ENCODE measurements at regions not wholly inside any gene's neighbourhood (a gene's known extent, or its start where the extent isn't known, plus 50 kb on each side); places are given as distances from the start of the nearest gene placed in this dataset.
A peak's percentile ranks its signal among the peaks of the same experiment; 100 is the strongest.
"Not testable (repeated sequence)": the region's sequence is repeated elsewhere in the genome, so short reads cannot be mapped to it uniquely, and the experiment has no call there.

- DNase-seq, result no peak
- Mint-ChIP-seq H3K27ac (no peak overlapping the region), H3K4me3 (no peak overlapping the region), H3K9me3 (peaks cover 17 to 22% of the 10 kb centered on the region in 2 donors), H3K27me3 (no peaks in the 10 kb centered on the region), H3K4me1 (no peaks in the 10 kb centered on the region)
- ATAC-seq, result no peak
Observed at GRCh38 chr16:66028510-66029216, 337.8 kb upstream of the CDH5 start.

DNA sequence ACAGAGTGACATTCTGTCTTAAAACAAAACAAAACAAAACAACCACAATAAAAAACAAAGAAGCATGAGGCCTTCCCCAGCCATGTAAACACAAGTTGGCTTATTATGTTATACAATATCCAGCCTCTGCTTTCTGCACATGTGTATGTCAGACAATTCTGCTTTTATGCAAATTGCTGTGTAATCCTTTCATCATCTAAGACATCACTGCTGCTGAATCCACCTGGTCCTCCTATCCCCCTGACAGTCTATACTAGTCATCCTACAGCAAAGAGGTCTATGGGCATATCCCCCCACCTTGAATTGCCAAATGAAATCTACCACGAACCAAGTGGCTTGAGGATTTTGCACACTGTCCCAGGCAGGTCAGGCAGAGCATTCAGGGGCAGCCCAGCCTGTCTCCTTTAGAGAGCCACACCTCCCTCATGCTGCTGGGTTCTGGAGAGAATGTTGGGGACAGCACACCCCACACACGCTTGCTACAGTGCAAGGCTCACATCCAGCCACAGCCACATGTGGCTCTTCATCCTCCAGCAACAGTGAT lies 339.6 kb upstream of the CDH5 start:
- Mint-ChIP-seq H3K9me3 (peaks cover 17 to 31% of the 10 kb centered on the region in 2 donors), H3K4me3 (no peak overlapping the region), H3K27me3 (no peaks in the 10 kb centered on the region), H3K4me1 (no peaks in the 10 kb centered on the region), H3K27ac (peak overlapping the region in 1 of 2 donors; percentile 28)
- no peak for ATAC-seq
- no peak for DNase-seq

DNA sequence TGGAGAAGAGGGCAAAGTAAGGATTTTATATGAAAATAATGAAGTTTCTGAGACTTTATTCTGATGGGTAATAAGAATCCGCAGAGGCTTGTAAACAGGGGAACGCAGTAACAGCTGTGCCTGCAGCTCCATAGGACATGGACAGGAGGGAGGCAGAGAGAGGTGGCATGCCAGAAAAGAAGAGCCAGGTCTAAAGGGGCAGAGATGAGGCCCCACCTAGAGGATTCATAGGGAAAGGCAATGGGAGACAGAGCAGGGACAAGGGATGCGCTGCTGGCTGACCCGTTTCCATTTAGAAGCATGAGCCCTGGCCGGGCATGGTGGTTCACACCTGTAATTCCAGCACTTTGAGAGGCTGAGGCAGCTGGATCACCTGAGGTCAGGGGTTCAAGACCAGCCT lies 340.3 kb upstream of the CDH5 start:
- DNase-seq (no peak), ATAC-seq (no peak)
- H3K4me1 Mint-ChIP-seq, result no peaks in the 10 kb centered on the region
- no peak overlapping the region for H3K4me3 Mint-ChIP-seq
- H3K9me3 Mint-ChIP-seq, result peaks cover 17 to 31% of the 10 kb centered on the region in 2 donors
- peak overlapping the region in 1 of 2 donors; percentile 12 for H3K27ac Mint-ChIP-seq
- H3K27me3 Mint-ChIP-seq, result no peaks in the 10 kb centered on the region

- Mint-ChIP-seq H3K9me3 (peaks cover 17 to 31% of the 10 kb centered on the region in 2 donors), H3K4me3 (no peak overlapping the region), H3K27me3 (no peaks in the 10 kb centered on the region), H3K27ac (no peak overlapping the region), H3K4me1 (no peaks in the 10 kb centered on the region)
- no peak for ATAC-seq
- DNase-seq, result no peak
Observed at GRCh38 chr16:66025751-66026150, 340.7 kb upstream of the CDH5 start.

DNA sequence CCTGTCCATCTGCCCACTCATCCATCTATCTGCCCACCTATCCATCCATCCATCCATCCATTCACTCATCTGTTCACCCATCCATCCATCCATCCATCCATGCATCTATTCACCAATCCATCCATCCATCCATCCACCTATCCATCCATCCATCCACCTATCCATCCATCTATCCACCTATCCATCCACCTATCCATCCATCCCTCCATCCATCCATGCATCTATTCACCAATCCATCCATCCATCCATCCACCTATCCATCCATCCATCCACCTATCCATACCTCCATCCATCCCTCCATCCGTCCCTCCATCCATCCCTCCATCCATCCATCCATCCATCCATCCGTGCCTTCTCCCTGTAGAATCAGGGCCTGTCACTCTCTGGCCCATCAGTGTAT lies 341.9 kb upstream of the CDH5 start:
- not testable (repeated sequence) for H3K27me3 Mint-ChIP-seq, DNase-seq, ATAC-seq, H3K27ac Mint-ChIP-seq, H3K4me1 Mint-ChIP-seq, H3K4me3 Mint-ChIP-seq
- peaks cover 17 to 31% of the 10 kb centered on the region in 2 donors for H3K9me3 Mint-ChIP-seq

GRCh38 chr16:66023481-66023880 lies 343.0 kb upstream of the CDH5 start:
- Mint-ChIP-seq H3K9me3 (peaks cover 17 to 31% of the 10 kb centered on the region in 2 donors), H3K4me3 (no peak overlapping the region), H3K27ac (no peak overlapping the region), H3K4me1 (no peaks in the 10 kb centered on the region), H3K27me3 (no peaks in the 10 kb centered on the region)
- DNase-seq, result no peak
- no peak for ATAC-seq

DNA sequence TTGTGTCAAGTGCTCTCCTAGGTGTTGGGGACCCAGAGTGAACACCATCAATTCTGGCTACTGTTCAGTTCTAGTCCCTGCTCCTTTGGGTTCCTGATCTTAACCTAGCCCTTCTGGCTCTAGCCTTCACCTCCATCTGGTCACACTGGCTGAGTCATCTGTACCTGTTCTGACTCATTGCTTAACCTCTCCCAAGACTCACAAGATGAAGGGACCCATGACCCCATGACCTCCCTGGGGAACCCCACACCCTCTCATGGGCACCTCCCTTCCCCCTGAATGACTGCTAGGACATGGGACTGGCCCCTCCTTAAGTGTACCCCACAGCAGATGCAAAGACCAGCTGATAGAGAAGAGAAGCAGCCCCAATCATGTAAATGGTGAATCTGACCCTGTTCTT lies 345.8 kb upstream of the CDH5 start:
- ATAC-seq, result no peak
- Mint-ChIP-seq H3K4me3 (no peak overlapping the region), H3K9me3 (peaks cover 12 to 29% of the 10 kb centered on the region in 2 donors), H3K4me1 (no peaks in the 10 kb centered on the region), H3K27me3 (no peaks in the 10 kb centered on the region), H3K27ac (peak overlapping the region in 1 of 2 donors; percentile 21)
- no peak for DNase-seq

DNA sequence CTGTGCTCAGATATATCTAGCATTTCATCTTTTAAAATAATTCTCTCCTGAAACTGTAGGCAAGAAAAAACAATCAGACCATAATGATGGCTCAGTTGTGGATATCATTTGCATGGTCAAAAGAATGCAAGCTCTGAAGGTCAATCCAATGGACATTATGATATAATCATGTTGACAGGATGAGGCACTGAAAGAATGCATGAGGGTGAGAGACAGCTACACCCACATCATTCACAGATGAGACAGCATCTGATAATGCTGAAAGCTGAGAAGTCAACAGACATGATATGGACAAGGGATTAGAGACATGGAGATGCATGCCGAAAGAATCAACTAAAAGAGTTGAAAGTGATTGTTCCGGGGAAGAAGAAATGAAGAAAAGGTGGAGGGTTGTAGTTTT lies 346.4 kb upstream of the CDH5 start:
- Mint-ChIP-seq H3K27me3 (no peaks in the 10 kb centered on the region), H3K27ac (no peak overlapping the region), H3K4me3 (no peak overlapping the region), H3K9me3 (peaks cover 11 to 23% of the 10 kb centered on the region in 2 donors), H3K4me1 (no peaks in the 10 kb centered on the region)
- DNase-seq (no peak), ATAC-seq (no peak)

- not testable (repeated sequence) for H3K4me3 Mint-ChIP-seq, H3K27me3 Mint-ChIP-seq, H3K27ac Mint-ChIP-seq, ATAC-seq, H3K4me1 Mint-ChIP-seq, DNase-seq
- peaks cover 6 to 18% of the 10 kb centered on the region in 2 donors for H3K9me3 Mint-ChIP-seq
Observed at GRCh38 chr16:66019502-66019901, 347.0 kb upstream of the CDH5 start.

GRCh38 chr16:66014221-66014620 lies 352.3 kb upstream of the CDH5 start:
- ATAC-seq, result no peak
- no peak overlapping the region for H3K4me3 Mint-ChIP-seq
- DNase-seq, result no peak
- H3K4me1 Mint-ChIP-seq, result no peaks in the 10 kb centered on the region
- no peaks in the 10 kb centered on the region for H3K27me3 Mint-ChIP-seq
- H3K27ac Mint-ChIP-seq, result no peak overlapping the region
- no peaks in the 10 kb centered on the region for H3K9me3 Mint-ChIP-seq

- Mint-ChIP-seq H3K27ac (no peak overlapping the region), H3K27me3 (no peaks in the 10 kb centered on the region), H3K9me3 (no peaks in the 10 kb centered on the region), H3K4me1 (no peaks in the 10 kb centered on the region), H3K4me3 (no peak overlapping the region)
- no peak for DNase-seq
- no peak for ATAC-seq
Observed at GRCh38 chr16:66013486-66013885, 353.0 kb upstream of the CDH5 start.

- Mint-ChIP-seq H3K4me3 (no peak overlapping the region), H3K27me3 (no peaks in the 10 kb centered on the region), H3K4me1 (no peaks in the 10 kb centered on the region), H3K9me3 (peaks cover 0 to 7% of the 10 kb centered on the region in 2 donors), H3K27ac (no peak overlapping the region)
- DNase-seq (no peak), ATAC-seq (no peak)
Observed at GRCh38 chr16:66008136-66008535, 358.4 kb upstream of the CDH5 start.

DNA sequence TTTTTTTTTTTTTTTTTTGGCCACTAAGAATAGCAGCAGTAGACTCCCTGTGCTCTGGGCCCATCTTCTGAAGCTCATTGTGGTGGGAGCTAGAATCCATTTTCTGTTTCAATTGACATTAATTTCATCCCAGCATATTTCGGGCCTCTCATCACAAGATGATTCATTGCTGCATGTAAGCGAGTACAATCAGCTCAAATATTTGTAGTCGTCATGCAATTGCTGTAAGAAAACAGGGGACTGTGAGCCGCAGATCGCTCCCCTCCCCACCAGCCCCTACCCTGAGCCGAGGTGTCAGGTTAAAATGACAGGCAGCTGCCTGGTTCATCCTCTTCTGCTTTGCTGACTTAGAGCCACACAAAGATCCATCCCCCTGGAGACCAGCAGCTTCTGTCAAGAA lies 358.8 kb upstream of the CDH5 start:
- no peaks in the 10 kb centered on the region for H3K4me1 Mint-ChIP-seq
- H3K27me3 Mint-ChIP-seq, result no peaks in the 10 kb centered on the region
- no peak overlapping the region for H3K4me3 Mint-ChIP-seq
- DNase-seq, result no peak
- H3K27ac Mint-ChIP-seq, result no peak overlapping the region
- peaks cover 0 to 7% of the 10 kb centered on the region in 2 donors for H3K9me3 Mint-ChIP-seq
- ATAC-seq, result no peak

DNA sequence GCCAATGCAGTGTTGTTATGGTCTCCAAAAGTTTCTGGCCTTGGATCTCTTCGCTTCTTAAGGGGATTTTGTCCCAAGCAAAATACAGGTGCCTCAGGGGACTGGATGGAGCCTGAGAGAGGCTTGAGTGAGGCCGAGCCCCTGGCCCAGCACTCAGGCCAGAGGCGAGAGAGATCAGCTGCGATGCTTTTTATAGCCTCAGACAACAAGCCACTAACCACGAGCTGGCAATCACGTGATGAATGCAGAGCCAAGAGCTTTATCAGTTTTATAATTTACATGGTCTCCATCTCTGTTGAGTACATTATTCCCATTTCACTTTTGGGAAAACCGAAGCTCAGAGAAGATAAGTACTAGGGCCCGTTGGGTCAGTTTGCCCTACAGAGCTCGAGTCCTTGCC lies 360.0 kb upstream of the CDH5 start:
- no peak for ATAC-seq
- no peaks in the 10 kb centered on the region for H3K27me3 Mint-ChIP-seq

DNA sequence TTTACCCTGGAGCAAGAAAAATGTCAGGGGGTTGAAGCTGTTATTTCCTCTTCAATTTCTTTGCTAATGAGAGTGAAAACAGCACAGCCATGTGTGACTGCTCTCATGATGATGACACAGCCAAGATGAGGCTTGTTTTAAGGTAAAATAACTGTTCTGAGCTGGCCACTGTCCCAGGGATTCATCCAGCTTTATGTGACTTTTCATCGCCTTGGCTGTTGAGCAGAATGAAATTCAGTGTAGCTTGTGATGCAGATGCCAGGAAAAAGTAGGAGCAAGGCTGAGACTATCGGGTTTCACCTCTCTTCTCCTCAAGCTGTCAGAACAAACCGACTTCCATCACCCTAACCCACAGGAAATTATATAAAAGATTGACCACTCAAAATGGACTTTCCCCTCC lies 361.8 kb upstream of the CDH5 start:
- ATAC-seq, result no peak
- H3K4me3 Mint-ChIP-seq, result no peak overlapping the region

More for the DNA sequence above, 360.0 kb upstream of the CDH5 start:
- Mint-ChIP-seq H3K9me3 (peaks cover 0 to 7% of the 10 kb centered on the region in 2 donors), H3K27ac (no peak overlapping the region), H3K4me1 (no peaks in the 10 kb centered on the region), H3K4me3 (no peak overlapping the region)
- DNase-seq, result no peak

GRCh38 chr16:66003201-66003600 lies 363.3 kb upstream of the CDH5 start:
- no peak for DNase-seq
- peaks cover 0 to 7% of the 10 kb centered on the region in 2 donors for H3K9me3 Mint-ChIP-seq

More for the DNA sequence above, 361.8 kb upstream of the CDH5 start:
- Mint-ChIP-seq H3K27me3 (no peaks in the 10 kb centered on the region), H3K9me3 (peaks cover 0 to 7% of the 10 kb centered on the region in 2 donors), H3K27ac (no peak overlapping the region), H3K4me1 (no peaks in the 10 kb centered on the region)
- no peak for DNase-seq

DNA sequence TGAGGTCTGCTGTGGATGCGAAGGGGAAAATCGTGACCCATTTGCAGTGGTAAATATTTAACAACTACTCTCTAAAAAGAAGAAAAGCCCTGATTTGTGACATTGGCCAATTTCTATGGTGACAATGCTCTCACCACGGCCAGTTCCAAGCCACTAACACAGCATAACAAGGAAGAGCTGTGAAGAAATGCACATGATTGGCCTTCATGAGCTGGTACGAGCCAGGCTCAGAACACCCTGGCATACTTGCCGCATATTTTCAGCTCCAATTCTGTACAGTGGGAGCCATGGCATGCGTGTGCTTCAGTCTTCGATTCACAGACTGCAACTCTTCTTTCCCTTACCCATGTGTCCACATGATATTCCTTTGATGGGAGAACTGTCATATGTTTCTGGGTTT lies 363.9 kb upstream of the CDH5 start:
- ATAC-seq (no peak), DNase-seq (no peak)
- Mint-ChIP-seq H3K4me1 (no peaks in the 10 kb centered on the region), H3K4me3 (no peak overlapping the region), H3K27me3 (no peaks in the 10 kb centered on the region), H3K9me3 (peaks cover 0 to 7% of the 10 kb centered on the region in 2 donors), H3K27ac (no peak overlapping the region)

More at GRCh38 chr16:66003201-66003600, 363.3 kb upstream of the CDH5 start:
- no peaks in the 10 kb centered on the region for H3K4me1 Mint-ChIP-seq
- H3K27ac Mint-ChIP-seq, result no peak overlapping the region
- no peak for ATAC-seq
- no peak overlapping the region for H3K4me3 Mint-ChIP-seq
- no peaks in the 10 kb centered on the region for H3K27me3 Mint-ChIP-seq

Measured in stimulated activated naive CD8-positive, alpha-beta T cell treated with anti-CD3 and anti-CD28 coated beads, Interleukin-15, amount 100 ng/mL, for 72 hours (primary cell).